GM18520 (cell line): ENCODE measurements at regions not wholly inside any gene's neighbourhood (a gene's known extent, or its start where the extent isn't known, plus 50 kb on each side); places are given as distances from the start of the nearest gene placed in this dataset.
"Not testable (repeated sequence)": the region's sequence is repeated elsewhere in the genome, so short reads cannot be mapped to it uniquely, and the experiment has no call there.

Experiments used
- ATAC-seq: cut with Tn5 transposase; IDR thresholded peaks from one replicate; pipeline ENCODE4 v1.9.1; 2021; ENCODE audit not compliant: unreplicated experiment

GRCh38 chr2:180699657-180700361, 280.6 kb upstream of the UBE2E3 start:
- no peak for ATAC-seq

GRCh38 chr2:180698668-180699067, 281.7 kb upstream of the UBE2E3 start:
- no peak for ATAC-seq

- no peak for ATAC-seq
Measured at GRCh38 chr2:180695586-180696401, 284.6 kb upstream of the UBE2E3 start.

- no peak for ATAC-seq
Measured at GRCh38 chr2:180694445-180695421, 285.7 kb upstream of the UBE2E3 start.

GRCh38 chr2:180692322-180692721, 288.1 kb upstream of the UBE2E3 start:
- ATAC-seq: no peak

- not testable (repeated sequence) for ATAC-seq
Measured at GRCh38 chr2:180691855-180692223, 288.6 kb upstream of the UBE2E3 start.

- ATAC-seq: not testable (repeated sequence)
Measured at GRCh38 chr2:180691186-180691854, 289.1 kb upstream of the UBE2E3 start.

GRCh38 chr2:180690611-180691010, 289.8 kb upstream of the UBE2E3 start:
- ATAC-seq: no peak

GRCh38 chr2:180682871-180683270, 297.5 kb upstream of the UBE2E3 start:
- ATAC-seq: no peak

- no peak for ATAC-seq
Measured at GRCh38 chr2:180679693-180680092, 300.7 kb upstream of the UBE2E3 start.

GRCh38 chr2:180678625-180678972, 301.8 kb upstream of the UBE2E3 start:
- no peak for ATAC-seq

GRCh38 chr2:180677930-180678624, 302.3 kb upstream of the UBE2E3 start:
- ATAC-seq: no peak

- no peak for ATAC-seq
Measured at GRCh38 chr2:180677200-180677599, 303.2 kb upstream of the UBE2E3 start.

- no peak for ATAC-seq
Measured at GRCh38 chr2:180676520-180677025, 303.8 kb upstream of the UBE2E3 start.

- ATAC-seq: no peak
Measured at GRCh38 chr2:180675170-180675569, 305.2 kb upstream of the UBE2E3 start.

GRCh38 chr2:180672377-180672776, 308.0 kb upstream of the UBE2E3 start:
- no peak for ATAC-seq

GRCh38 chr2:180670302-180671003, 310.0 kb upstream of the UBE2E3 start:
- ATAC-seq: no peak

GRCh38 chr2:180669016-180669415, 311.4 kb upstream of the UBE2E3 start:
- no peak for ATAC-seq

- no peak for ATAC-seq
Measured at GRCh38 chr2:180664507-180664906, 315.9 kb upstream of the UBE2E3 start.
